Middle frontal gyrus (tissue), 1 donor: ENCODE measurements at regions not wholly inside any gene's neighbourhood (a gene's known extent, or its start where the extent isn't known, plus 50 kb on each side); places are given as distances from the start of the nearest gene placed in this dataset.

ENCODE experiments used
- DNase-seq: peaks from one replicate; pipeline ENCODE4 v3.0.0-alpha.2; 2015; ENCODE audit warnings: low spot score; ENCODE audit errors: extremely low spot score

DNA sequence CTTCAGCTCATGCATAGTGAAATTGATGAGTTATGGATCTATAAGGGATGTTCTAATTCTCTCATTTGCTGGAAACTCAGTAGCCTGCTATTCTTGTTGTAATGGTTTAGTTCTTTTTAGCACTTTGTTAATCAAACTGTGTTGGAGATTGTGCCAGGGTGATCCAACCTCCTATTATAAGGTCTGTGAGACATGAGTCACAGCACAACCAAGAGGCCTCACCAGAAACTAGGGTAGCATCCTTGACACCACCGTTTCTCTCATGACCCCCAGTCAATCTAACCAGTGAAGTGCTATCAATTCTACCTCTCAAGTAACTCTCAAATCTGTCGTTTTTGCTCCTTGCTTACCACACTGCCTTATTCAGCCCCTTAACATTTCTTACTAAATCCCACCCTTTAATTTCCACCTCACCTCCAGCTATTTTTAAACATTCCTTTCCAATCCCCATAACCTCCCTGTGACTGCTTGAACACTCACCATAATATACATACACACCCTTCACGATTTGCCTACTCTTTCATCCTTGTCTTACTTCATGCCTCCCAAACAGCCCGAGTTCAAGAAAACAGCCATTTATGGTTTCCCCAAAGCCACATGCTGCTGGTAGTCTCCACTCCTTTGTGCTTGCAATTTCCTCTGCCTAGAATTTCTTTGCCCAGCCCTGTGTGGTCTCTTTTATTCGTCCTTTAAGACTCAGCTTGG, 53.9 kb upstream of the NUDT4 start:
- no peak for DNase-seq

- DNase-seq, result no peak
These were observed 51.9 kb upstream of the NUDT4 start for GRCh38 chr12:93325855-93326254.
